HPDE6-E6E7 (cell line): ENCODE measurements at regions not wholly inside any gene's neighbourhood (a gene's known extent, or its start where the extent isn't known, plus 50 kb on each side); places are given as distances from the start of the nearest gene placed in this dataset.
"Not testable (repeated sequence)": the region's sequence is repeated elsewhere in the genome, so short reads cannot be mapped to it uniquely, and the experiment has no call there.

Source experiments
- DNase-seq: peaks from one replicate; pipeline ENCODE4 v3.0.0; 2011; ENCODE audit warnings: missing footprints; ENCODE audit errors: extremely low spot score

GRCh38 chr6:88499845-88500699 lies 333.9 kb upstream of the CNR1 start:
- no peak for DNase-seq

GRCh38 chr6:88499436-88499835 lies 333.3 kb upstream of the CNR1 start:
- no peak for DNase-seq

GRCh38 chr6:88497403-88497802 lies 331.3 kb upstream of the CNR1 start:
- DNase-seq, result not testable (repeated sequence)

GRCh38 chr6:88494401-88495140 lies 328.4 kb upstream of the CNR1 start:
- DNase-seq, result no peak

- no peak for DNase-seq
Measured at GRCh38 chr6:88493717-88494116, 327.6 kb upstream of the CNR1 start.

- peak; percentile 27 for DNase-seq
Measured at GRCh38 chr6:88492824-88493223, 326.7 kb upstream of the CNR1 start.

- DNase-seq, result no peak
Measured at GRCh38 chr6:88492241-88492640, 326.1 kb upstream of the CNR1 start.

- DNase-seq, result no peak
Measured at GRCh38 chr6:88491266-88491880, 325.2 kb upstream of the CNR1 start.

- DNase-seq, result no peak
Measured at GRCh38 chr6:88490908-88491264, 324.7 kb upstream of the CNR1 start.

- DNase-seq, result no peak
Measured at GRCh38 chr6:88490195-88490907, 324.2 kb upstream of the CNR1 start.

GRCh38 chr6:88483424-88483823 lies 317.3 kb upstream of the CNR1 start:
- DNase-seq, result no peak

GRCh38 chr6:88482465-88482864 lies 316.3 kb upstream of the CNR1 start:
- DNase-seq, result no peak

- DNase-seq, result no peak
Measured at GRCh38 chr6:88481519-88481918, 315.4 kb upstream of the CNR1 start.

GRCh38 chr6:88480816-88481215 lies 314.7 kb upstream of the CNR1 start:
- no peak for DNase-seq

GRCh38 chr6:88477413-88477812 lies 311.3 kb upstream of the CNR1 start:
- DNase-seq, result no peak

- DNase-seq, result no peak
Measured at GRCh38 chr6:88476388-88476787, 310.2 kb upstream of the CNR1 start.

GRCh38 chr6:88474720-88475119 lies 308.6 kb upstream of the CNR1 start:
- DNase-seq, result no peak

- no peak for DNase-seq
Measured at GRCh38 chr6:88473589-88473988, 307.4 kb upstream of the CNR1 start.

- no peak for DNase-seq
Measured at GRCh38 chr6:88472851-88473525, 306.8 kb upstream of the CNR1 start.

- DNase-seq, result no peak
Measured at GRCh38 chr6:88459643-88460042, 293.5 kb upstream of the CNR1 start.

GRCh38 chr6:88459189-88459588 lies 293.0 kb upstream of the CNR1 start:
- no peak for DNase-seq

GRCh38 chr6:88458662-88459061 lies 292.5 kb upstream of the CNR1 start:
- DNase-seq, result no peak
